Stromal cell of bone marrow (primary cell): ENCODE measurements at regions not wholly inside any gene's neighbourhood (a gene's known extent, or its start where the extent isn't known, plus 50 kb on each side); places are given as distances from the start of the nearest gene placed in this dataset.
"Not testable (repeated sequence)": the region's sequence is repeated elsewhere in the genome, so short reads cannot be mapped to it uniquely, and the experiment has no call there.

ENCODE experiments used
- DNase-seq: peaks from one replicate; pipeline ENCODE4 v3.0.0-alpha.2; 2012; ENCODE audit warnings: low read depth

DNA sequence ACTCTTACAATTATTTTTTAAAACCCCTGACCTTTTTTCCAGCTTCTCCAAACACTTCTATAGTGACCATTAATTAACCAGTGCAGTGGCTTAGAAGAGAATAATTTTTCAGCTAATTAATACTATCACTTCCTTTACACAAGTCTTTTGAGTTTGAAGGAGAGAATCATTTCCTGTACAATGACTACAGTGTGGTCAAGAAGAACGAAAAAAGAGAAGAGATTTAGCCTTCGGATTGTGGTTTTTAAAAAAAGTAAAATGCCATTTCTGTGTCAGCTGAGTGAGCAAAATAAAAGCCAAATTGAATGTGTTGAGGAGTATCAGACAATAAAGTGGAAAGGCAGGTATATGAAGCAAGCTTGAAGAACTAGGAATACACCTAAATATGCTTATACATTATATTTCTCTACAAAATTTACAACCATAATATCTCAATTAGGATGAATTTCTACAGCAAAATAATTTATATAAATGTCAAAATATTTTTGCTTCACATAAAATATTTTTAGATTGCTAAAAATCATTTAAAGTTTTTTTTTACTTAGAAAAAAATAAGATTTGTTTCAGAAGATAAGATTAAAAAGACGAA is 1155.2 kb upstream of the CNTN5 start:
- no peak for DNase-seq

DNA sequence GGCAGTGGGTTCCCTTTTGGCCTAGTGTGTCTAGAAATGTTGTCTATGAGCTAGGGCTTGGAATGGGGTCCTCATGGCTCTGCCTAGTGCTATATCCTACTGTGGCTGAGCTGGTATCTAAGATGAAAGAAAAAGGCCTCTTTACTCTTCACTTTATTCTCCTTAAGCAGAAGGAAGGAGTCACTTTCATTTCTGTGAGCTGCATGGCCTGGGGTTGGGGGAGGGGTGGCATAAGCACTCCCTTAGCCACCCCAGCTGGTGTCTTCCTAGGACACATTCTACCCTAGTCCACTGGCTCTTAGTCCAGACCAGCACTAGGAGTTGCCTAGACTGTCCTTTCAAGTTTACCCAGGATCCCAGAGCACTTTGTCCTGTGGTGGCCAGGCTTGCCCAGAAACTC is 1148.9 kb upstream of the CNTN5 start:
- no peak for DNase-seq

GRCh38 chr11:97880209-97880608 is 1140.5 kb upstream of the CNTN5 start:
- no peak for DNase-seq

GRCh38 chr11:97883086-97883485 is 1137.7 kb upstream of the CNTN5 start:
- no peak for DNase-seq

DNA sequence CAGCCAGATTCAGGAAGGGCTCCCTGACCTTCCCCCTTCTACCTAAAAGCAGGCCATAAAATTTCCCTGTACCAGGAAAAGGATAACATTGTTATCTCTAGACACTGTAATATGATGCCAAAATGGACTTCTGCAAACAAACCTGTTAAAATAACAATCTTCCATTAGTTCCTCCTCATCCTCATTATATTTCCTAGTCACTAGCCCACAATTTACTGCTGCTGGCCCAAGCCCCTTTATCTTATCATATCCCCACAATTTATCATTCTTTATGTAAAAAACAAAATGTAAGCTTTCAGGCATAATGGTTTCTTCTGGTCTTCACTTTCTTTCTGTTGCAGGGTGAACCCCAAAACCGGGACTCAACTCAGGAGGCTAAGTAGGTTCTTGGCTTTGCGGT is 1132.1 kb upstream of the CNTN5 start:
- DNase-seq = no peak

- DNase-seq = no peak
These were observed 1130.3 kb upstream of the CNTN5 start for GRCh38 chr11:97890466-97890865.

DNA sequence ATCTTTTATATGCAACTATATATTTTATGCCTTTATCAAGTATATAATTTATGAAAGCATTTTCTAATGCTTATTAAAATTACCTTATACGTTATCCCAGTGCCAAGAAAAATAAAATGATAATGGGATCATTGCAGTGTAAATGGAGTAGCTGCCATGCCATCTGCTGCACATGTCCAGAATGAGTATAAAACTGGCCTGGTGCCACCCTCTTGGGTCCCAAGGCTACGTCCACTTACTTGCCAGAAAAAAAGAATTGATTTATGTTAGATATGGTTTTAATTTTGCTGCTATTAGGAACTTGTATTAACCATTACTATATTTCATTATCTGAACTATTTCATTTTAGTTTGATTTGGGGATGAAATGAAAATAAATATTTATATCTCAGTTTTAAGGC is 1127.1 kb upstream of the CNTN5 start:
- DNase-seq = no peak

DNA sequence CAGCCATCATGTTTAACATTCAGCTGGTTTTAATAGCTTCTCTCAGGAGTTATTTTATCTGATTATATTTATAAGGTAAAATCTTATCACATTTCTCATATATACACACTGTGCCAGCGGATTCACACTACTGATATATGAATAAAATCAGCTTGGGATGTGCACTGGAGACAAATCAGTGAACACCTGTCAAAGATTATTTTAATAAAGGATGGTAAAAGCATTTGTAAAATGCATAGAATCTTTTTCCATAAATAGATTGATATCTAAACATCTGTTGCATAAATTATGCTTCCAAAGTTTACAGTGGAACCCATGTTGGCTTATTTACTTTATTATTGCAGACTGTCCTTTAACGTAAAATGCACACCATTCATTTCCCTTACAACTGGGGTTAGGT is 1125.8 kb upstream of the CNTN5 start:
- no peak for DNase-seq

DNA sequence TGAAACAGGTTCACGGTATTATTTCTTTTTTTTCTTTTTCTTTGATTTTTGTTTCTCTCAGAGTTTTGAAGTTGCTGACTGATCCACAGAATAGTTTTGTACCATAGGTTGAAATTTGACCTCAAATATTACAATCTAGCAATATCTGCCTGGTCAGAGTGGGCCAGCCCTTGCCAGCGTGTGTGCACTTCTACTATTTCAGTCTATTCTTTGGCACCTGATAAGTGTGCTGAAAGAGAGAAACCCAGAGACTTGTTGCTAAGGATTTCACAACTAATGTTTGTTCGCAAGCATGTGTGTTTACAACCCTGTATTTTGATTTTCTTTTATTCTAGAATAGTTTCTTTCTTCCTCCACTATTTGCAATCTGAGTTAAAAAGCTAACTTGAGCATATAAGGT is 1125.2 kb upstream of the CNTN5 start:
- no peak for DNase-seq

DNA sequence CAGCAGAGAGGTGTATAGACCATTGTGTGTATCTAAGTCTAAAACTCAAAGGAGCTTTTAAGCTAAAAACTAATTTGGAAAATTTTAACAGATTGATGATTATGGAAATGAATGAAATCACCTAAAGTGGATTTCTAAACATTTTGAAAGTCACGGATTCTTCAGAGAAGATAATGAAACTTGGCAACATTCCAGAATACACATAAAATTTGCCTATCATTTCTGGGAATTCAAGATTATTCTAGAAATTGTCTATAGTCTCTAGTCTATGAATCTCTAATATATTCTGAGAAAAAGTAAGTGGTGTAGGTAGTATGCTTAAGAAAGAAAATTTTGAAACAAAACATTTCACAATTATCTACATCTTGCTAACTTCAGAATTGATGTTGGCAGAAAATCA is 1117.9 kb upstream of the CNTN5 start:
- no peak for DNase-seq

- DNase-seq = no peak
These were observed 1115.6 kb upstream of the CNTN5 start for GRCh38 chr11:97905101-97905500.

GRCh38 chr11:97905671-97906070 is 1115.1 kb upstream of the CNTN5 start:
- DNase-seq = no peak

DNA sequence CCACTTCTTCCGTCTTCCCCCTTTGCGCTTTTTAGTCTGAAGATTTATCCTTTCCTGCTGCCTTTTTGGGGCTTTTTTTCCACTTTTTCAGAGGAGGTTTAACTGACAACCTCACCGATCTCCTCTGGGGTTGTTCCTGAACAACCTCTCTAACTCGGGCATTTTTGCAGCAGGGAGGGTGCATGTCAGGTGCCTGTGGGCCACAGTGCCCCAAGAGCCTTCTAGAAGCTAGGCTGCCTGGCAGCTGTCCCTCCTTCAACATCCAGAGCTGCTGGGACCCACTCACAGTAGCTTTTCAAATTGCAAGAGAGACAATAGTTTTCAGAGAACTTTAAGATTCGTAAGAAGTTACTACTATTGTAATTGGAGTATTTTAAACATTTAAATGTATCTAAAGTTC is 1112.4 kb upstream of the CNTN5 start:
- no peak for DNase-seq

GRCh38 chr11:97909614-97910399 is 1110.9 kb upstream of the CNTN5 start:
- DNase-seq = peak; percentile 4

- DNase-seq = no peak
These were observed 1108.1 kb upstream of the CNTN5 start for GRCh38 chr11:97912629-97913028.

- not testable (repeated sequence) for DNase-seq
These were observed 1097.8 kb upstream of the CNTN5 start for GRCh38 chr11:97922933-97923332.

- DNase-seq = no peak
These were observed 1086.1 kb upstream of the CNTN5 start for GRCh38 chr11:97934572-97935208.

GRCh38 chr11:97937501-97937900 is 1083.2 kb upstream of the CNTN5 start:
- peak; percentile 3 for DNase-seq

- no peak for DNase-seq
These were observed 1082.0 kb upstream of the CNTN5 start for GRCh38 chr11:97938789-97939188.

DNA sequence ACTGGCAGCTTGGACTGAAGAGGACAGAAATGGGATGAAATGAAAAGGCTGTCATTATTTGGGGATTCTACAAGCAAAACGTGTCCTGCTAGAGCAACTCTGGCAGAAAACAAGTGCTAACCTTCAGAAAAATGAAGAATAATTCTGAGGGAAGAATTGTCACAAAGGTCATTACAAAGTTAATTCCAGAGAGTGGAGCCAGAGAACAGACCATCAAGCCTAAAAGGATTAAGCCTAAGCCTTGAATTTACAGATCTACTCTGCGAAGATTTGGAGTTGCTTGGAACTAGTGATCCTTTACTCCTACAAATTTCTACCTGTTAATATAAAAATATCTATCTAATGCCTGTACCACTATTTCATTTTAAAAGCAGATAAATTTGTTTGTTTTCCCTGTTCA is 1077.3 kb upstream of the CNTN5 start:
- DNase-seq = no peak

- DNase-seq = no peak
These were observed 1072.0 kb upstream of the CNTN5 start for GRCh38 chr11:97948793-97949192.

- DNase-seq = no peak
These were observed 1065.2 kb upstream of the CNTN5 start for GRCh38 chr11:97955595-97955994.

GRCh38 chr11:97956904-97957303 is 1063.8 kb upstream of the CNTN5 start:
- no peak for DNase-seq

- no peak for DNase-seq
These were observed 1059.3 kb upstream of the CNTN5 start for GRCh38 chr11:97961431-97961830.
